Endometrium (tissue), 2 donors: ENCODE measurements at regions not wholly inside any gene's neighbourhood (a gene's known extent, or its start where the extent isn't known, plus 50 kb on each side); places are given as distances from the start of the nearest gene placed in this dataset.
"Not testable (repeated sequence)": the region's sequence is repeated elsewhere in the genome, so short reads cannot be mapped to it uniquely, and the experiment has no call there.

Experiments
- FAIRE-seq: peaks from 2 replicates; lab custom pipeline; 2012; peaks lifted over from hg19 to GRCh38; lab: Jason Lieb, UNC
- donor health status: control.
- donor health status: control.

DNA sequence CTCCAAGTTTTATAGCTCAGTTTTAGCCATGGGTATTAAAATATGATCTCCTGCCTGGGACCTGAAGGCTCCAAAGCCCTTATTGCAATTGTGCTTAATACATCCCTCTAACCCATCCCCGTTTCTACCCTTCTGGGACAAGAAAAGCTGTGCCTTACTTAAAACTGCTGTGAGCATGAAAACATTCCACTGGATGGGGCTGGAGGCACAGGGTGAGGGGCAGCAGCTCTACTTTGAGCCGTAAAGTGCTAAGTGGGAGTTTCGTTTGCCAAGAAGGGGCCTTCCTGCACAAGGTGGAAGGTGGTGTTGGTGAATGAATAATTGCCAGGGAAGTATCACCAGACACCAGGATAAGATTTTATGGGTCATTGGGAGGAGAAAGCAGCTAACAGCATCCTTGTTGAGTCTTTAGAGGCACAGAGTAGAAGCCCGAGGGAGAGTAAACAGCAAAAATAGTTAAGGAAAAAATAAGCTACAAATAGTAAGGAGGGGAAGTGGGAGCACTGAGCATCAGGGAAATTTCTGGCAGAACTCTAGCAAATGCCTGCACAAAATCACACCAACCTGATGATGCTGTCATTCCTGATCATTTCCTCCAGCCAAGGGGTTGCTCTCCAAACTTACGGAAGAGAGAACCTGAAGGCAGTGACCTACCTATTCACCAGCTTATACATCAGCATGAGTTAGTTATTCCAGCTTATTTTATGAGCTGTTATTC, 218.4 kb downstream of the MREG start:
- no peak for FAIRE-seq

DNA sequence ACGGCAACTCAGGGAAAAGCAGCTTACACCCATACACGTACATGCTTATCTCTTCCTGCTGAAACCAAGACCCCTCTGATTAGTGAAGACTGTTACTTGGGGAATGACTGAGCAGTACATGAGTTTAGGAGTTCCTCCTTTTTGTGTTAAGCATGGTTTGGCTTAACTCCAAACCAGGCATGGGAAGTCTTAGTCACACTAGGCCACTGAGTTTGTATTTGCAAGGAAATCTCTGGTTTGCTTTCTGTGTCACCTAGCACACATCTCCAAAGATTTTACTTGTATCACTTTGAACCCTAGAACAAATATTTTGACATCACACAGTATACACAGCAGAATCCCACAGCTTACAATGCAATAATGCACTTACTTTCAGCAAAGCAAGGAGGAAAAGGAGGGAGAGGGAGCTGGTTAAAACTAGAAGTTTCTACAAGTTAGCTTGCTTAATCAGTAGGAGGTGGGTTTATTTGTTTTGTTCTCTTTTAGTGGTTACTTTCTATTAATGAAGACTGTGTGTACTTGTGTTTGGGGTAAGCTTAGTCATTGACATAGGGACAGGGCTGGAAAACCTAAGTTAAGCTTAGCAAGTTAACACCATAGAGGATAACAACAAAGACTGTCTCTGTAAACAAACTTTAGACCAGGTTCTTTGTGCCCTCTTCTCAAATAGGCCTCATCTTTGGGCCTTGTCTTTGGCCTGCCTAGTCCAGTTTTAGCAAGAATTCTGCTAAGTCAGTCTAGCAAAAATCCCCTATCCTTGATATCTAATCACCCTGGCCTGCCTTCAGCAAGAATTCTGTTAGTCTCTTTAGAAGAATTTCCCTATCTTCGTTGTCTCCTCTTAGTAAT, 219.4 kb downstream of the MREG start:
- FAIRE-seq = no peak

DNA sequence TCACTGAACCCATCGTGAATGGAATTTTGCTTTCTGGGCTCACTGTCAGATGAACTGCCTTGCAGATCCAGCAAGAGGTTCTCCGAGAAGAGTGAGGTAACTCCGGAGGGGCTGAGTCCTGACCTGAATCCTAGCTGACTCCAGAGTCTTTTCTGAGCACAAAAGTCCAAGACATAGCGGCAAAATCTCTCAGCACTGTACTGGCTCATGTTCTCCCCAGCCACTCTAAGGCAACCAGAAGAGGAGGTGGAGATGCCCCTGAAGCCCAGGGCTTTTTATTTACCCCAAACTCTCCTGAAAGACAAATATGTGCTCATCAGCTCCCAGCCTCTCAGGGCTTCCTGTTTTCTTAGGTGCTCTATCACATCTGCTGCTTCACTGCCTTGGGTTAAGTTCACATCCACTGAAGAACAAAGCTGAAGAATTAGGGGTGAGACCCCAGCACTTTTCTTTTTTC, 221.8 kb downstream of the MREG start:
- FAIRE-seq = no peak

DNA sequence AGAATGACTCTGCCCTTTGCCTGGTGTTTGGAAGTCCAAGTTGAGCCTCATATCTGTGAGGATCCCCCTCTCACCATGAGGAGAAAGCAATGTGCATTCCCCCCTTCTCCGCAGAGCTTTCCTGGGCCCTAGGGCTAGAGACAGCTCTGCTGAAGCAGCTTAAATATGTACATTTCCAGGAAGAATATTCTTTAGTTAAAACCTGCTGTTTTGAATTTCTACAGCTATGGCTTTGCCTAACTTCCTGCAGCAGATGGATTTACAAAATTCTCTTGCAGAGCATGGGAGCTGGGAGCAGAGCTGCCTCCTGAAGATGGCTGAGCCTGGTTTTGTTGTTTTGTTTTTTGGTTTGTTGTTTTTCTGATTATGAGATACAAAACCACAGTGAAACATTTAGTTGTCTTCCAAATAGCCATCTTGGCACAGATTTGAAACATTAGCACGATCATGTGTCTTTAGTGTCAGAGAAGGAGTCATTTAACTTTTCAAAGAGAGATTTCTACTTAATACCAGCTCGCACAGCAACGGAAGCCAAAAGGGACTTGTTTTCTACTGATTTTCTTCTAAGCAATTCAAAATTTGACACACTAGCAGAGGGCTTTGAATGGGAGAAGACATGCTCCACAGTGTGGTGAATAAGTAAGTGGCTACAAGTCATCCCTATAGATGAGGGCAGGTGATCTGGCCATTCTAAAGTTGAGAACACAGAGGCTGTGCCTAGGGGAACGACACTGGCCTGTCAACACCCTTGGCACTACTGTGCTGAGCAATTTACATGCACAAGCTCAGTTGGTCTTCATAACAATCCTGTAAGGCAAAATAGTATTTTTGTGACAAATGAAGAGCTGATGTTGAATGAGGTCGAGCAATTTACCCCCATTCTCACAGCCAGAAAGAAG, 222.6 kb downstream of the MREG start:
- no peak for FAIRE-seq

DNA sequence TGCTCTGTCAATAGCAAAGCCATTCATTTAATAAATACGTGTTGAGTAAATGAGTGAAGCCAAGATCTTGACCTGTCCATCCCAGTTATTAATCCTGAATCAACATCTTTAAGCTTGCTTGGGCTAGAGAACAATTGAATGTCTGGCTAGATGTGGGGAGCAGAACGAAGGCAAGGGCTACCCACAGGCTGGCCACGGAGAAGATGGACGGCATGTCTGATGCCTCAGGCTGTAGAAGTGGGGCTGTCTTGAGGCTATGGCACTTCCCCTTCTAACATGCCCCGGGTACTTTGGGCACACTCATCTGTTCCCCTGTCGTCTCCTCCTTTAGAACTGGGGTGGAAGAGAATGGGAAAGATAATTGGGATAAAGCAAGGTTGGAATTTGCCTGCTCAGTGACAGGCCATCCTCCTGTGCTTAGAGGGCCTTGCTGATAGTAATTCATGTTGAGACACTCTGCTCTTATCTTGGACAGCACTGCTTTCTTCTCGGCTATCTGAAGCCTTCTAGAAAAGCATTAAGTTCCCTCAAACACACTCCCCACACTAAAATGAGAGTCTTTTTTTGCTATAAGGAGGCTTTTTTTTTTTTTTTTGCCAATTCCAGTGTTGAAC, 225.7 kb downstream of the MREG start:
- FAIRE-seq = no peak

DNA sequence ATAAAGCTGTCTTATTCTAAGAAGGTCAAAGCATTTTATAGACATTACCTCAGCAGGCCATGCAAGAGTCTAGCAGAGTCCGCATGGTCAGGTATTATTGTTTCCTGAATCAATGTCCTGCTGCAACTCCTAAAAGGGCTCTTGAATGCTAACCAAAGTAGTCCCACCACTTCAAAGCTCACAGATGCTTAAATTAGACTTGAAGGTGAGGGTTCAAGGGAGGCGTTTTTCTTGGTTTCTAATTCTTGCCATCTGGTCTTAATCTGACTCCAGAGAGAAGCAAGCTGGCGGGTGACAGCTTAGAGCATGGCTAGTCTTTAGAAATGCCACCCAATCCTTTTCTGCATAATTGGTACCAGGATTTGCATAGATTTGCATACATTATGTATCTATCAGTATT, 226.3 kb downstream of the MREG start:
- no peak for FAIRE-seq

DNA sequence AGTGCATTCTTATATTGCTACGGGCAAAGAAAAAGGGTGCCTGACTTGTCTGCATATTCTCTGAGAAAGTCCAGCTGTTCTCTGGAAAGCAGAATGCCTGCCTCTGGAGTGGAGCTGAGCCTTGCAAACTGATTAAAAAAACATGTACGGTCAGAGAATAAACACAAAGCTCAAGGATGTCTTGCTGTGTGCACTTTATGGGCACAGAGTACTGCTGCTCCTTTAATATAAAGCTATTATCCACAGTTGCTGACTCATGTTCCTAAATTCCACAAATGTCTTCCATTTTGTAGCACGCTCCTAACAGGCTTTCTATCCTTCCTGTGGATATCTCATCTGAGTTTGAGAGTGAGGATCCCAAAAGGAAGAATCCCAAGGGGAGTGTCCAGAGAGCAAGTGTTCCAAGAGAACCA, 229.0 kb downstream of the MREG start:
- peak; percentile 15 for FAIRE-seq

DNA sequence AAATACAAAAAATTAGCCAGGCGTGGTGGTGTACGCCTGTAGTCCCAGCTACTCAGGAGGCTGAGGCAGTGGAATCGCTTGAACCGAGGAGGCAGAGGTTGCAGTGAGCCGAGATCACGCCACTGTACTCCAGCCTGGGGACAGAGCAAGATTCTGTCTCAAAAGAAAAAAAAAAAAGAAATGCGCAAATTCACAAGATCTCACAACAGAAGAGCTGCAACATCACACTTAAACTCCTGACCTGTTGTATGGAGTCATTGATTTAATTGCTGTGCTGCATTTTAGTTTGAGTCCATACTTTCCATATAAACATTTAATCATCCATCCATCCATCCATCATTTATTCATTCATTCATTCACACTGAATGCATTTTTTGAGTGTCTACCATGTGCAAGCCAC, 229.7 kb downstream of the MREG start:
- not testable (repeated sequence) for FAIRE-seq

DNA sequence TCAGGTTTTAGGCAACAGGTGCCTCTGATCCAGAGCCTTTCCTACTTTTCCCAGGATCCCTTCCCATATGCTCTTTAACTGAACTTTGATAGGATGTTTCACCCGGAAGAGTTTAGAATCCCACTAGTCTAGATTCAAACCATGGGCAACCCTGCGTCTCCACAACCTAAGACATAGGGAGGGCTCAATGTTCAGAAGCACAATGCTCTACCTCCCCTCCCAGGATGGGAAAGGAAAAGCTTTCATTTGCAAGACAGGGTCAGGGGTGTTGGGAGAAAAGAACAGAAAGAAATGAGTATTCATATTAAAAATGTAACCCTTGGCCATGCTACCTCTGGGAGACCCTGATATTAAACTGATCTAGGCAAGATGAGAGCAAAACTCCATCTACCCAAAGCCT, 230.4 kb downstream of the MREG start:
- no peak for FAIRE-seq

DNA sequence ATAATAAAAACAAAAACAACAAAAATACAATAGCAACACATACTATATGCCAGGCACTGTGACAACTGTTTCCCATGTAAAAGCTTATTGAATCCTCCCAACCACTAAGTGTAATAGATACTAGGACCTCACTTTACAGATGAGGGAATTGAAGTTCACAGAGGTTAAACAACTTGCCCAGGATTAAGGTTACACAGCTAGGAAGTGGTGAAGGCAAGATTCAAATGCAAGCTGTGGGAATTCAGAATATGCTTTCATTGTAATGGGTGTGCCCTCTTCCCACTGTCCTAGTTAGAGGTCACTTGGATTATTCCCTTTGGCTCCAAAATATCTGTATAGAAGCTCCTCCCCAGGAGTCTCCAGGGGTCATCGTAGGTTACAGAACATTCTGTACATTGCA, 231.1 kb downstream of the MREG start:
- no peak for FAIRE-seq

DNA sequence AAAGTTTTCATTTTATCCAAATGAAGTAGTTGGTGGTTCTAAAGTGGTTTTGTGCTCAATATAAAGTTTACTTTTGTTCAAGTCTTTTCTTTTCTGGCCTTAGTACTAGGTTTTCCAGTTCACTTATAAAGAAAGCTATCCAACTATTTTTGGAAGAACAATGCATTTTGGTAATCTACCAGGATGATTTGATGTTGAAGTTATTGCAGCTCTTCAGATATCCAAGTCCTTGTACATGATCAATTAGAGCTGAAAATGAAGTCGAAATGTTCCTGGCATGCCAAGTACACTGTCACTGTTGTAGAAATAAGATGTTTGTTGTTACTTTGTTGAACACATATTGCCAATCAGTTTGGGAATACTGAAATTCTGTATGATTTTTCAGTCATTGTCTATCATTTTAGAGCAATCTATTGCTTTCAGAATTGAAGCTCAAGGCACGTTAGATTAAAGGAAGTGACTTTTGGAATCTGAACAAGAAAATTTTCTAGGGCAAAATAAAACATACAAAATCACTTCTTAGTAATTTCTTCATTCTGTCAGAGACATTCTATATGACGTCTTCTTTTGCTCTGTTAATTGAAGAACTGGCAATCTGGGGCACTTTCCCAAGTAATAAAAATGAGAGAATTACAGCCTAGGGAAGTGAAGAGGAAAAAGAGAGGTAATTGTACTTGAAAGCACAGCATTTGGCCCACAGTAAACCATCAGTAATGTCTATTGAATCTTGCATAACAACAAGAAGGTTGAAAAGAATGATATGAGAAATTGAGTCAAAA, 232.3 kb downstream of the MREG start:
- FAIRE-seq = no peak

DNA sequence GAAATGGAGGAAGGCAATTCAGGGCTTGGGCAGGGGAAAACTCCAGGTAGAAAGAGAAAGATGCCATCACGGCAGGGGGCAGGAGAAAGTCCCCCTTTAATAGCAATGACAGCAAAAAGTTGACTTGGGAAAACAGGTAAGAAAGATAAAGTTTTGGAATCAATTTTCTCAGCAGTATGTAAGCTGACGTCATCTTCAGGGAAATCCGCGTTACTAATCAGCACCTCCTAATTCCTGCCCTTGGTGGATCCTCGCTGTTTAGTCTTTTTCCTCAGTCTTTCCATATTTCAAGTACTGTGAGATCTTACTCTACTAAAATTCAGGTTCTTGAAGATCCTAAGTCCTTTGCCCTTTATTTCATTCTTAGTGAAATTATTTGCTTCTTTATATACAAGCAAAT, 233.0 kb downstream of the MREG start:
- no peak for FAIRE-seq

DNA sequence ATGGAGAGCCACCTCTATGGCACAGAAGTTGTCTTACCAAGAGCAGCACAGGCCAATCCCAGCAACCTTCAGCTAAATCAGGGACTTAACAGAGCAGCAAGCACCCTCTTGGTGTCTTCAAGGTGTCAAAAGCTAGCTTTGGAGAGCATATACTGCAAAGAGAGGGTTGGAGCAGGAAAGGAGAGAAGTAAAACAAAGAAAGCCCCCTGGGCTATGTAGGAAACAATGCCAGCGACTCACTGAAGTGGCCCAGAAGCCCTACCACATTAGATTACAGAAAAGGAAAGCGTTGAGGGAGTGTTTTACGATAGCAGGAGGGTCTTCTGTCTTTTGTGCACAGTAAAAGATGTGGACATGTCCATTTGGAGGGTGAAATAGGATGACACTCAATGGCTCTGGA, 233.4 kb downstream of the MREG start:
- no peak for FAIRE-seq

DNA sequence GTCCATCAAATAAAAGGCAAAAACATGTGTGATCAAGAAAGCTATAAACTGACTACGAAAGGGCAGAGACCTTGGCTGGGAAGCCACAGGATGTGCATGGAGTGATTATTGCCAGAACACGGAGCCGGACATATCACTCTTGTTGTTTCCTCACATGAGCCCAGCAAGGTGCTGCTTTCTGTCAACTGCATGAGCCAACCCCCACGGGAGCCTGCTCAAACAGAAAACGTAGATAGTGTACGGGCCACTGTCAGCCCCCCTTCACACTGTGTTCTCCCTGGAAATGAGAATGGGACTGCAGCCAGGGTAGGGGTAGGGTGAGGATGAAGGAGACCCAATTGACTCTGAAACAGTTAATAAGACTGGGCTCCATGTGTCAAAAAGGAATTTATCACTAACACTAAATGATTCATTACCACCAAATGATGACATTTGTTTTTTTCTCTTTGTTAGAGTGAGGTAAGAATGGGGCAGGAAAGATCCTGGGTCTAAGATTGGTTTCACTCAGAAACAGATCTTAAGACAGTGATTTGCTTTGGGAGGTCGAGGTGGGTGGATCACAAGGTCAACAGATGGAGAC, 235.8 kb downstream of the MREG start:
- FAIRE-seq = no peak

DNA sequence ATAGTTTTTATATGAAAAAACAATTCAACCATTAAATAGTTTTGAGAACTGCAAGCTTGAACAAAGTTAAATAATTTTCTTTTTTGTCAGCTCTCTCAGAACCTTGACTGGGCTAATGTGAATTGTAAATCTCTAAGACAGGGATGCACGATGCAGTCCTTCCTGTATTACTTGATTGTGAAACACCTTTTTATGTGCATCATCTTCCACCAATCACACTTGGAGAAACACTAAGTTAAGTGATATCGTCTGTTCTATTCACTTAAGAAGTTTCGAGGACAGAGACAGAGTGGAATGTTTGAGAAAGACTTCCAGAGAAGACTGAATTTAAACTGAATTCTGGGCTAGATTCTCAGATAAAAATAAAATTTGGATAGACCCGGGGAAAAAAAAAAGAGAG, 238.2 kb downstream of the MREG start:
- FAIRE-seq = no peak

DNA sequence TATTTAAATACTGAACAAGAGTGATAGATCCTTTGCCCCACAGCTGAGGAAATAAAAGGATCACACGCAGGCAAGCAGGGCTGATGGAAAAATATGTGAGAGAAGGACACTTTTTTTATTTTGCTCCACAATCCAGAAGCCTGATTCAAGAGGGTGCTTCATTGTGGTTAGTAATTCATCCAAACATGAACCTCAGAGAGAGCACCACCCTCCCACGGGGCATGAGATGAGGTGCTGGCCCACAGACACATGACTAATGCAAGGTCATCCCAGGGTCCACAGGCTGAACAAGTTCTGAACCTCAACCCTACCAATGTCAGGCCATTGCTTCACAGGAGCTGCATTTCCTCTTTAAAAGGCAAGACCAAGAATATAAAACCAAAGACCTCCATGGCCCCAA, 239.6 kb downstream of the MREG start:
- no peak for FAIRE-seq

DNA sequence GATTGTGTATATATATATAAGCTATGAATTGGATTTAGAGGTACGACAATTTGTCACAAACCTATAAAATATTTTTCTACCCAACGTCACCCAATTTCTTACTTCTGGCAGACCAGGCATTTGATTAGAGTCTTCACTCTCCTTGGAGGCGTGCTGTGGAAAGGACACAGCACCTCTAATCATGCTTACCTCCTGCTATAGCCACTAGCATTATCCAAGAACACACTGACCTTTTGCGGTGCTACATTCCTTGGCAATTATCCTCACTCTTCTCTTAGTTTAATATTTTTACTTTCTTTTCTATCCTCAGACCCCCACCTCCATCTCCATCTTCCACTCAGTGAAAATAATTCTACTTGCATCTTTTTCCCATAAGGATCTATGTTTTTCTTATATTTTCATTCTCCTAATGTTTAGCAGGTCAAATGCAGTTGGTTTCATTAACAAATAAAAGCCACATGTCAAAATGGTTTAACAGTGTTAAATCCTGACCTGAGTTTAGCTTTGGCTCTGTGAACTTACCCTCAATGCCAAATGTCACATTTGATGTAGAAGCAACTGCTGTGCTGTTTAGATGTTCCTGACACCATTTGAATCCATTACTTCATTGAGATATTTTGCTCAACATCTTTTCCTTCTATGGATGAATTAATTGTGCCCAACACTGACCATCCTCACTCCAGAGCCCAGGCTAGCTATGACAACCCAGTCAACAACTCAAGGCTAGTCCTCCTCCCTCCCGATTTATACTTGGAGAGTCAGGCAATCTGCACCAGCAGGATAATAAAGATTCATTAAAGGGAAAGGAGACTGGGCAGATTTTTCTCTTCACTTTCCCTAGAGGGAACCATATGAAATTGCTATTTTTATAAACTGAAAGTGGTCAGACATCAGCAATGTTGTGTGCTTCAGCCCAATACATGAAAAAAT, 240.5 kb downstream of the MREG start:
- no peak for FAIRE-seq

DNA sequence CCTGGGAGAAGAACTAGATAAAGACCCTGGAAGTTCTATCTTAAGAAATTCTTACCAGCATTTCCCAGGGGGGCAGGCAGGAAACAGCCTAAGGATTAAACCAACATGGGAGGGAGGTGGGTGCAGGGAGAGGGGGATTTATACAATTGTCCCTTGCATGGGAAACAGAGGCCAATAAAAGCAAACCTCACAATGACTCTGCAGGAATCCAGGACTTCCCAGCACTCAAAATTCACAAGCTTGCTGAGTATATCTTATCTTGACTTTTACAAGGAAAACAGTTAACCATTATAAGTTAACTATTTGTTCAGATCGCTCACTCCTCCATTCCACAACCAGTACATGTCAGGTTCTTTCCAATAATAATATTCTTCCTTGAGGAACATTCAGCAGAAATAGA, 241.3 kb downstream of the MREG start:
- no peak for FAIRE-seq

DNA sequence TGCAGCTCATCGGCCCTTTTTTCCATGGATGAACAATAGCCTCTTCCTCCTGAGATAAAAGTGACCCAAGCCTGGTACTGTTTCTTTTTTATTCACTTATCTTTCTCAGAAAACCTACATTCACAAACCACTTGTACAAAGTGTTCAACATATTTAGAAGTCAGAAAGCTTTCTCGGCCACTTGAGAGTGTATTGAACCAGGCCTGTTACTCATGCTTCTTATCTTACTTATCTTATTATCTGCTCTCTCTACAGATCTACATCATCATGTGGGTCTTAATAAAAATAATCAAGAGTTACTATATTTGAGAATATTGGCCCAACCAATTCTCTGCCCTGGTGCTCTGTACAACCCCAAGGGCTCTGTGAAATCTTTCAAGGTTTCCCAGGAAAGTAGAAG, 242.1 kb downstream of the MREG start:
- no peak for FAIRE-seq

DNA sequence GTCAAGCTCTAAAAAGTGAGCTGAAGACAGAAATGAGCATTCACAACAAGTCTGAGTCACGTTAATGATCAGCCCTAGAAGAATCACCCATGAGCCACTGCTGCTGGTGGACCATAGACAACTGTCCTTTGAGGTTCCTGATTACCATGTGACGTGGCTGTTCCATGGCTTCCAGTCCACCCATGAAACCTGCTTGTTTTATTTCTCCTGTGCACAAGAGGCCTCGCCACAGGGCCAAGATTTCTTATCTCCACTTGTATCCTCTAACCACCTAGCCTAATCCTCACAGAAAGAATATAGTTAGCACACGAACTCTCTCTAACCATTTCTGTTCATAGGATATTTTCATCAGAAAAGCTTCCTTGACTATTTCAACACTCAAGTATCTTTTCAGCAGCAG, 242.7 kb downstream of the MREG start:
- no peak for FAIRE-seq
